Lung (tissue), 11 donors: ENCODE measurements at regions not wholly inside any gene's neighbourhood (a gene's known extent, or its start where the extent isn't known, plus 50 kb on each side); places are given as distances from the start of the nearest gene placed in this dataset.

Source experiments
- ATAC-seq: fragments of 200-7000 bp; cut with Tn5 transposase; one replicate; pipeline ENCODE4 v1.9.1; 2020; ENCODE audit warnings: moderate number of reproducible peaks; ENCODE audit not compliant: insufficient read depth, low FRiP score
- DNase-seq, 3 donors: peaks; one replicate each; pipeline ENCODE4 v3.0.0-alpha.2; 2013 to 2017
- H3K27ac ChIP-seq, 2 donors: one replicate each; pipeline ENCODE4 v1.5.1; 2013; ENCODE audit warnings: mild to moderate bottlenecking in 2 of 2, moderate library complexity in 2 of 2, control low read depth in 1 of 2, inconsistent platforms in 1 of 2, low read depth in 1 of 2, low read length in 1 of 2
- H3K27me3 ChIP-seq, 3 donors: one replicate each; pipeline ENCODE4 v1.5.1; 2013; ENCODE audit warnings: low read length in 2 of 3; ENCODE audit not compliant: control insufficient read depth in 3 of 3, insufficient read depth in 3 of 3
- H3K36me3 ChIP-seq, 4 donors: one replicate each; pipeline ENCODE4 v1.5.1; 2013; ENCODE audit warnings: low read length in 4 of 4, mild to moderate bottlenecking in 1 of 4, moderate library complexity in 1 of 4; ENCODE audit not compliant: control insufficient read depth in 4 of 4, insufficient read depth in 4 of 4
- H3K4me1 ChIP-seq, 5 donors: one replicate each; pipeline ENCODE4 v1.5.1; 2013; ENCODE audit warnings: low read length in 5 of 5, mild to moderate bottlenecking in 2 of 5, moderate library complexity in 1 of 5; ENCODE audit not compliant: control insufficient read depth in 5 of 5, insufficient read depth in 5 of 5
- H3K4me3 ChIP-seq: one replicate; pipeline ENCODE4 v1.5.1; 2013; ENCODE audit warnings: mild to moderate bottlenecking, control low read depth, moderate library complexity
- H3K9ac ChIP-seq, 2 donors: one replicate each; pipeline ENCODE4 v1.5.1; 2013; ENCODE audit warnings: low read length in 2 of 2, control low read depth in 1 of 2; ENCODE audit not compliant: insufficient read depth in 1 of 2
- H3K9me3 ChIP-seq, 4 donors: one replicate each; pipeline ENCODE4 v1.5.1; 2013; ENCODE audit warnings: low read length in 3 of 4, mild to moderate bottlenecking in 1 of 4, moderate library complexity in 1 of 4; ENCODE audit not compliant: control insufficient read depth in 4 of 4, insufficient read depth in 3 of 4
- CTCF ChIP-seq: IDR thresholded peaks from 2 replicates; pipeline ENCODE4 v1.5.1; 2012; ENCODE audit warnings: mild to moderate bottlenecking; ENCODE audit errors: control extremely low read depth, extremely low read depth
- WGBS, 2 donors: extraction: QIAGEN DNeasy Blood & Tissue Kit; methylation state at CpG; one replicate each; pipeline ENCODE4 v1.1.7; 2013; 5-methylcytosine and 5-hydroxymethylcytosine counted together
- donor health status: control.
- donor health status: control.
- donor health status: Bipolar disorder and iron deficiency.
- donor health status: healthy.
- donor health status: DM: yes; HTN: yes; CAD: no.

GRCh38 chr10:53209944-53210611 lies 437.5 kb upstream of the MBL2 start:
- DNase-seq (peak in 2 of 3 donors; percentile 54 to 60), ATAC-seq (no peak)
- Histone ChIP-seq H3K27ac (no peak overlapping the region), H3K4me3 (no peak overlapping the region), H3K27me3 (no peaks in the 10 kb centered on the region), H3K4me1 (no peaks in the 10 kb centered on the region), H3K9me3 (peaks cover 0 to 1% (median 0%) of the 10 kb centered on the region in 4 donors), H3K36me3 (no peaks in the 10 kb centered on the region), H3K9ac (no peak overlapping the region)
- WGBS, 2 donors, result 68 to 71% methylated on average over 8 of the region's 8 CpGs
- no peak for TF ChIP-seq CTCF

- ATAC-seq (no peak), DNase-seq (no peak)
- H3K27ac ChIP-seq, result no peak overlapping the region
- H3K9me3 ChIP-seq, result peaks cover 0 to 7% (median 0%) of the 10 kb centered on the region in 4 donors
- H3K36me3 ChIP-seq, result no peaks in the 10 kb centered on the region
- whole genome bisulfite sequencing, 2 donors, result 90 to 94% methylated on average over 2 of the region's 2 CpGs
- TF ChIP-seq CTCF, result no peak
- no peak overlapping the region for H3K9ac ChIP-seq
- no peaks in the 10 kb centered on the region for H3K4me1 ChIP-seq
- no peaks in the 10 kb centered on the region for H3K27me3 ChIP-seq
- H3K4me3 ChIP-seq, result no peak overlapping the region
Observed at GRCh38 chr10:53183733-53184132, 411.1 kb upstream of the MBL2 start.

- ATAC-seq (no peak), DNase-seq (peak in 1 of 3 donors; percentile 12)
- no peaks in the 10 kb centered on the region for H3K4me1 ChIP-seq
- no peak overlapping the region for H3K27ac ChIP-seq
- no peaks in the 10 kb centered on the region for H3K27me3 ChIP-seq
- no peak for TF ChIP-seq CTCF
- H3K9me3 ChIP-seq, result no peaks in the 10 kb centered on the region
- H3K36me3 ChIP-seq, result no peaks in the 10 kb centered on the region
- H3K4me3 ChIP-seq, result no peak overlapping the region
- no peak overlapping the region for H3K9ac ChIP-seq
Observed at GRCh38 chr10:53177468-53177867, 404.9 kb upstream of the MBL2 start.

- Histone ChIP-seq H3K9me3 (no peaks in the 10 kb centered on the region), H3K4me3 (no peak overlapping the region), H3K4me1 (peaks cover 0 to 5% (median 0%) of the 10 kb centered on the region in 5 donors), H3K27ac (no peak overlapping the region), H3K9ac (no peak overlapping the region), H3K36me3 (no peaks in the 10 kb centered on the region), H3K27me3 (no peaks in the 10 kb centered on the region)
- 79 to 81% methylated on average over 3 of the region's 3 CpGs for WGBS, 2 donors
- no peak for TF ChIP-seq CTCF
- ATAC-seq, result no peak
- DNase-seq, result no peak
Observed at GRCh38 chr10:53166325-53166724, 393.7 kb upstream of the MBL2 start.
